RWPE2 (cell line): ENCODE measurements at regions not wholly inside any gene's neighbourhood (a gene's known extent, or its start where the extent isn't known, plus 50 kb on each side); places are given as distances from the start of the nearest gene placed in this dataset.

Experiments used
- ATAC-seq: fragments of 200-7000 bp; cut with Tn5 transposase; 3 replicates; pipeline ENCODE4 v1.9.1; 2021; ENCODE audit warnings: low read depth
- DNase-seq: peaks from one replicate; pipeline ENCODE4 v3.0.0-alpha.2; 2020; ENCODE audit warnings: low spot score
- H3K27ac ChIP-seq: fragments of 450-650 bp; 2 replicates; pipeline ENCODE4 v1.5.1; 2017; ENCODE audit warnings: mild to moderate bottlenecking; ENCODE audit not compliant: poor library complexity, severe bottlenecking
- H3K27me3 ChIP-seq: fragments of 250-450 bp; sonication (Bioruptor Pico); 2 replicates; pipeline ENCODE4 v1.5.1; 2021; ENCODE audit warnings: mild to moderate bottlenecking, moderate library complexity; ENCODE audit not compliant: insufficient read depth, poor library complexity, severe bottlenecking
- H3K36me3 ChIP-seq: fragments of 250-450 bp; sonication (Bioruptor Pico); 2 replicates; pipeline ENCODE4 v1.5.1; 2020; ENCODE audit warnings: low read depth, mild to moderate bottlenecking, moderate library complexity
- H3K4me1 ChIP-seq: fragments of 250-450 bp; sonication (Bioruptor Pico); 2 replicates; pipeline ENCODE4 v1.5.1; 2021; ENCODE audit warnings: mild to moderate bottlenecking, moderate library complexity; ENCODE audit not compliant: insufficient read depth, poor library complexity, severe bottlenecking
- H3K4me3 ChIP-seq: fragments of 250-450 bp; sonication (Bioruptor Pico); 2 replicates; pipeline ENCODE4 v1.5.1; 2021; ENCODE audit warnings: mild to moderate bottlenecking, moderate library complexity; ENCODE audit not compliant: severe bottlenecking
- H3K9me3 ChIP-seq: fragments of 250-450 bp; sonication (Bioruptor Pico); 2 replicates; pipeline ENCODE4 v1.5.1; 2021; ENCODE audit warnings: mild to moderate bottlenecking, moderate library complexity; ENCODE audit not compliant: severe bottlenecking
- CTCF ChIP-seq: fragments of 450-650 bp; IDR thresholded peaks from one replicate; pipeline ENCODE4 v1.5.1; 2017; ENCODE audit warnings: mild to moderate bottlenecking, moderate library complexity; ENCODE audit not compliant: poor library complexity, severe bottlenecking

GRCh38 chr2:226526716-226527115 is 272.9 kb downstream of the IRS1 start:
- ATAC-seq (no peak), DNase-seq (no peak)
- H3K9me3 ChIP-seq: no peaks in the 10 kb centered on the region
- H3K36me3 ChIP-seq: no peaks in the 10 kb centered on the region
- H3K4me3 ChIP-seq: no peak overlapping the region
- TF ChIP-seq CTCF: no peak
- no peaks in the 10 kb centered on the region for H3K4me1 ChIP-seq
- H3K27me3 ChIP-seq: no peaks in the 10 kb centered on the region
- H3K27ac ChIP-seq: no peak overlapping the region

- Histone ChIP-seq H3K36me3 (no peaks in the 10 kb centered on the region), H3K4me3 (no peak overlapping the region), H3K27ac (no peak overlapping the region), H3K27me3 (no peaks in the 10 kb centered on the region), H3K9me3 (no peaks in the 10 kb centered on the region), H3K4me1 (no peaks in the 10 kb centered on the region)
- ATAC-seq (no peak), DNase-seq (no peak)
- no peak for TF ChIP-seq CTCF
Observed at GRCh38 chr2:226524381-226524843, 275.2 kb downstream of the IRS1 start.

- Histone ChIP-seq H3K27ac (no peak overlapping the region), H3K27me3 (no peaks in the 10 kb centered on the region), H3K9me3 (no peaks in the 10 kb centered on the region), H3K4me1 (peaks cover 3% of the 10 kb centered on the region), H3K4me3 (no peak overlapping the region), H3K36me3 (no peaks in the 10 kb centered on the region)
- ATAC-seq (no peak), DNase-seq (no peak)
- TF ChIP-seq CTCF: no peak
Observed at GRCh38 chr2:226520723-226521122, 278.9 kb downstream of the IRS1 start.

- TF ChIP-seq CTCF: no peak
- H3K4me1 ChIP-seq: peaks cover 18% of the 10 kb centered on the region
- H3K4me3 ChIP-seq: no peak overlapping the region
- DNase-seq (no peak), ATAC-seq (peak; percentile 26; the same call in 1 of the 3 replicates)
- H3K27ac ChIP-seq: peak overlapping the region; percentile 62
- no peaks in the 10 kb centered on the region for H3K36me3 ChIP-seq
- no peaks in the 10 kb centered on the region for H3K9me3 ChIP-seq
- H3K27me3 ChIP-seq: no peaks in the 10 kb centered on the region
Observed at GRCh38 chr2:226515344-226516055, 284.1 kb downstream of the IRS1 start.

GRCh38 chr2:226514895-226515294 is 284.7 kb downstream of the IRS1 start:
- ATAC-seq: peak; percentile 99
- DNase-seq: no peak
- Histone ChIP-seq H3K9me3 (no peaks in the 10 kb centered on the region), H3K27me3 (no peaks in the 10 kb centered on the region), H3K27ac (peak overlapping the region; percentile 62), H3K4me3 (no peak overlapping the region), H3K36me3 (no peaks in the 10 kb centered on the region), H3K4me1 (peaks cover 18% of the 10 kb centered on the region)
- TF ChIP-seq CTCF: no peak
